AG04450 (cell line): ENCODE measurements at regions not wholly inside any gene's neighbourhood (a gene's known extent, or its start where the extent isn't known, plus 50 kb on each side); places are given as distances from the start of the nearest gene placed in this dataset.
"Not testable (repeated sequence)": the region's sequence is repeated elsewhere in the genome, so short reads cannot be mapped to it uniquely, and the experiment has no call there.

Experiments used
- CTCF ChIA-PET: fragments of 300-600, 350-600 bp; formaldehyde crosslinking; extraction: SDS; loops from one replicate; lab custom pipeline; 2022; ENCODE audit warnings: antibody characterized with exemption, inconsistent platforms; lab: Charles Lee
- POLR2A ChIA-PET: fragments of 350-600 bp; formaldehyde crosslinking; extraction: SDS; loops from one replicate; lab custom pipeline; 2021; ENCODE audit warnings: antibody characterized with exemption, inconsistent platforms; lab: Yijun Ruan, JAX
- DNase-seq: peaks from one replicate; pipeline ENCODE4 v3.0.0-alpha.2; 2011; ENCODE audit warnings: low read depth, low spot score
- H3K27ac ChIP-seq: one replicate; pipeline ENCODE4 v1.5.1; 2012; ENCODE audit warnings: low read depth, low read length, control low read depth
- H3K27me3 ChIP-seq: one replicate; pipeline ENCODE4 v1.6.0; 2012; ENCODE audit warnings: low read length; ENCODE audit not compliant: control insufficient read depth, insufficient read depth
- H3K4me3 ChIP-seq: 2 replicates; pipeline ENCODE4 v1.5.1; 2011; ENCODE audit warnings: mild to moderate bottlenecking, low read depth, low read length, control low read depth
- H3K9me3 ChIP-seq: 2 replicates; pipeline ENCODE4 v1.5.1; 2012; ENCODE audit warnings: low read length; ENCODE audit not compliant: control insufficient read depth, insufficient read depth
- CTCF ChIP-seq: IDR thresholded peaks from 2 replicates; pipeline ENCODE4 v1.5.1; 2011; ENCODE audit warnings: low read depth, low read length, control low read depth, inconsistent platforms

GRCh38 chr11:119572481-119573424 is 149.8 kb upstream of the THY1 start:
- TF ChIP-seq CTCF: 0 out of 2 replicates have a peak, but pooled peaks have one; percentile 19
- Histone ChIP-seq H3K27ac (no peak overlapping the region), H3K27me3 (peaks cover 12% of the 10 kb centered on the region), H3K9me3 (no peaks in the 10 kb centered on the region), H3K4me3 (no peak overlapping the region)
- ChIA-PET CTCF (interaction anchor here (1.5 kb wide), 2 partner anchors 39 to 157 kb away, joined by 3 to 5 read pairs; no protein-coding TSS in a partner anchor), POLR2A (no interaction called here)
- DNase-seq: no peak

- Histone ChIP-seq H3K4me3 (no peak overlapping the region), H3K27me3 (peaks cover 10% of the 10 kb centered on the region), H3K9me3 (no peaks in the 10 kb centered on the region), H3K27ac (no peak overlapping the region)
- POLR2A ChIA-PET: no interaction called here
- no peak for TF ChIP-seq CTCF
- DNase-seq: no peak
- CTCF ChIA-PET: no interaction called here
Observed at GRCh38 chr11:119571311-119571710, 148.3 kb upstream of the THY1 start.

GRCh38 chr11:119567688-119568582 is 145.0 kb upstream of the THY1 start:
- H3K27ac ChIP-seq: no peak overlapping the region
- POLR2A ChIA-PET: interaction anchor here (0.7 to 1.3 kb wide), 2 partner anchors 16 to 52 kb away, joined by 4 to 6 read pairs; no protein-coding TSS in a partner anchor
- CTCF ChIA-PET: interaction anchor here (1.0 to 1.8 kb wide), 5 partner anchors 34 to 732 kb away, joined by 3 to 7 read pairs (median 3); no protein-coding TSS in a partner anchor

GRCh38 chr11:119566319-119566718 is 143.3 kb upstream of the THY1 start:
- Histone ChIP-seq H3K9me3 (no peaks in the 10 kb centered on the region), H3K4me3 (no peak overlapping the region), H3K27ac (no peak overlapping the region), H3K27me3 (peaks cover 9% of the 10 kb centered on the region)
- CTCF ChIA-PET: interaction anchor here (1.8 kb wide), 1 partner anchor 32 kb away, joined by 4 read pairs; no protein-coding TSS in a partner anchor
- no peak for DNase-seq
- TF ChIP-seq CTCF: no peak
- POLR2A ChIA-PET: no interaction called here

More at GRCh38 chr11:119567688-119568582, 145.0 kb upstream of the THY1 start:
- H3K27me3 ChIP-seq: peaks cover 9% of the 10 kb centered on the region
- no peaks in the 10 kb centered on the region for H3K9me3 ChIP-seq
- no peak for TF ChIP-seq CTCF
- H3K4me3 ChIP-seq: no peak overlapping the region
- DNase-seq: peak; percentile 36

- DNase-seq, H3K9me3 ChIP-seq, H3K27ac ChIP-seq, POLR2A ChIA-PET, H3K4me3 ChIP-seq: not testable (repeated sequence)
- H3K27me3 ChIP-seq: peaks cover 14% of the 10 kb centered on the region
- CTCF ChIA-PET: interaction anchor here (1.8 kb wide), 1 partner anchor 32 kb away, joined by 4 read pairs; no protein-coding TSS in a partner anchor
Observed at GRCh38 chr11:119565693-119566092, 142.7 kb upstream of the THY1 start.
